NCI-H345 (cell line): ENCODE measurements at regions not wholly inside any gene's neighbourhood (a gene's known extent, or its start where the extent isn't known, plus 50 kb on each side); places are given as distances from the start of the nearest gene placed in this dataset.
"Not testable (repeated sequence)": the region's sequence is repeated elsewhere in the genome, so short reads cannot be mapped to it uniquely, and the experiment has no call there.

Experiments used
- DNase-seq: peaks from one replicate; lab custom pipeline; 2025; lab: John Stamatoyannopoulos, UW

- DNase-seq, result no peak
Observed at GRCh38 chr4:117560329-117560728, 474.0 kb upstream of the NDST3 start.

GRCh38 chr4:117574085-117574484 lies 460.2 kb upstream of the NDST3 start:
- DNase-seq, result no peak

- no peak for DNase-seq
Observed at GRCh38 chr4:117575850-117576249, 458.4 kb upstream of the NDST3 start.

- no peak for DNase-seq
Observed at GRCh38 chr4:117577686-117578311, 456.5 kb upstream of the NDST3 start.

GRCh38 chr4:117588771-117589170 lies 445.5 kb upstream of the NDST3 start:
- no peak for DNase-seq

- DNase-seq, result no peak
Observed at GRCh38 chr4:117596917-117597480, 437.3 kb upstream of the NDST3 start.

- DNase-seq, result not testable (repeated sequence)
Observed at GRCh38 chr4:117599393-117599792, 434.9 kb upstream of the NDST3 start.

GRCh38 chr4:117600936-117601335 lies 433.4 kb upstream of the NDST3 start:
- not testable (repeated sequence) for DNase-seq

GRCh38 chr4:117610706-117611308 lies 423.5 kb upstream of the NDST3 start:
- DNase-seq, result no peak

GRCh38 chr4:117621673-117622072 lies 412.6 kb upstream of the NDST3 start:
- no peak for DNase-seq

GRCh38 chr4:117623326-117623725 lies 411.0 kb upstream of the NDST3 start:
- DNase-seq, result no peak

GRCh38 chr4:117626664-117627063 lies 407.6 kb upstream of the NDST3 start:
- DNase-seq, result no peak

GRCh38 chr4:117634716-117635115 lies 399.6 kb upstream of the NDST3 start:
- no peak for DNase-seq

GRCh38 chr4:117637347-117637746 lies 396.9 kb upstream of the NDST3 start:
- no peak for DNase-seq

GRCh38 chr4:117640836-117641235 lies 393.4 kb upstream of the NDST3 start:
- DNase-seq, result no peak

GRCh38 chr4:117641519-117641918 lies 392.8 kb upstream of the NDST3 start:
- no peak for DNase-seq

GRCh38 chr4:117654079-117654478 lies 380.2 kb upstream of the NDST3 start:
- DNase-seq, result no peak

GRCh38 chr4:117660668-117661067 lies 373.6 kb upstream of the NDST3 start:
- DNase-seq, result no peak

GRCh38 chr4:117661091-117662072 lies 372.9 kb upstream of the NDST3 start:
- DNase-seq, result no peak

GRCh38 chr4:117664706-117665444 lies 369.4 kb upstream of the NDST3 start:
- no peak for DNase-seq

GRCh38 chr4:117676153-117676552 lies 358.1 kb upstream of the NDST3 start:
- DNase-seq, result no peak

- DNase-seq, result no peak
Observed at GRCh38 chr4:117678861-117679260, 355.4 kb upstream of the NDST3 start.
